GM23338 (cell line): ENCODE measurements at regions not wholly inside any gene's neighbourhood (a gene's known extent, or its start where the extent isn't known, plus 50 kb on each side); places are given as distances from the start of the nearest gene placed in this dataset.

ENCODE experiments used
- ATAC-seq: fragments of 200-7000 bp; cut with Tn5 transposase; 3 replicates; pipeline ENCODE4 v1.9.1; 2020
- DNase-seq: peaks from one replicate; pipeline ENCODE4 v3.0.0-alpha.2; 2015; ENCODE audit warnings: low spot score
- H2AFZ ChIP-seq: fragments of 200-600 bp; sonication (generic); 2 replicates; pipeline ENCODE4 v1.8.0; 2016; ENCODE audit warnings: antibody characterized with exemption, mild to moderate bottlenecking, moderate library complexity
- H3F3A ChIP-seq: fragments of 200-600 bp; sonication (generic); replicated peaks from 2 replicates; pipeline ENCODE4 v1.8.0; 2017; ENCODE audit warnings: antibody characterized with exemption, mixed run types, low read depth
- H3K27ac ChIP-seq: fragments of 200-600 bp; sonication (generic); 2 replicates; pipeline ENCODE4 v1.6.1; 2016; ENCODE audit warnings: low read depth
- H3K27me3 ChIP-seq: fragments of 200-600 bp; sonication (generic); 2 replicates; pipeline ENCODE4 v1.8.0; 2016; ENCODE audit warnings: mild to moderate bottlenecking, mixed run types, moderate library complexity; ENCODE audit not compliant: insufficient read depth
- H3K36me3 ChIP-seq: fragments of 200-600 bp; sonication (generic); 2 replicates; pipeline ENCODE4 v1.8.0; 2016; ENCODE audit warnings: mild to moderate bottlenecking; ENCODE audit not compliant: insufficient read depth
- H3K4me1 ChIP-seq: fragments of 200-600 bp; sonication (generic); 2 replicates; pipeline ENCODE4 v1.8.0; 2016; ENCODE audit warnings: mild to moderate bottlenecking, moderate library complexity; ENCODE audit not compliant: insufficient read depth
- H3K4me2 ChIP-seq: fragments of 200-600 bp; sonication (generic); 2 replicates; pipeline ENCODE4 v1.7.1; 2017; ENCODE audit warnings: mixed run types
- H3K4me3 ChIP-seq: fragments of 200-600 bp; sonication (generic); 2 replicates; pipeline ENCODE4 v1.6.1; 2016; ENCODE audit warnings: mixed run types
- H3K79me2 ChIP-seq: fragments of 200-600 bp; sonication (generic); replicated peaks from 2 replicates; pipeline ENCODE4 v1.8.0; 2017; ENCODE audit warnings: mild to moderate bottlenecking; ENCODE audit not compliant: insufficient read depth
- H3K9me2 ChIP-seq: fragments of 200-600 bp; sonication (generic); 2 replicates; pipeline ENCODE4 v1.8.0; 2017; ENCODE audit not compliant: insufficient read depth
- H4K20me1 ChIP-seq: fragments of 200-600 bp; sonication (generic); replicated peaks from 2 replicates; pipeline ENCODE4 v1.8.0; 2017; ENCODE audit warnings: mild to moderate bottlenecking; ENCODE audit not compliant: insufficient read depth
- H3K27ac Mint-ChIP-seq: 2 replicates; pipeline ENCODE4 v1.8.0; 2020; ENCODE audit warnings: inconsistent platforms, mild to moderate bottlenecking, moderate library complexity, mixed read lengths
- H3K27me3 Mint-ChIP-seq: 3 replicates; pipeline ENCODE4 v1.8.0; 2022; ENCODE audit warnings: low read depth, mild to moderate bottlenecking, moderate library complexity, mixed read lengths, inconsistent platforms; ENCODE audit not compliant: insufficient read depth, poor library complexity
- H3K36me3 Mint-ChIP-seq: 3 replicates; pipeline ENCODE4 v1.8.0; 2021; ENCODE audit warnings: low read depth, mild to moderate bottlenecking, inconsistent platforms, moderate library complexity, mixed read lengths
- H3K4me1 Mint-ChIP-seq: 3 replicates; pipeline ENCODE4 v1.8.0; 2020; ENCODE audit warnings: mild to moderate bottlenecking, inconsistent platforms, mixed read lengths
- H3K4me3 Mint-ChIP-seq: 3 replicates; pipeline ENCODE4 v1.8.0; 2021; ENCODE audit warnings: moderate library complexity, mild to moderate bottlenecking, inconsistent platforms, mixed read lengths
- H3K9me3 Mint-ChIP-seq: 3 replicates; pipeline ENCODE4 v1.8.0; 2020; ENCODE audit warnings: moderate library complexity, mild to moderate bottlenecking, inconsistent platforms, mixed read lengths
- EZH2 ChIP-seq: fragments of 200-600 bp; sonication (generic); IDR thresholded peaks from one replicate; pipeline ENCODE4 v1.8.0; 2017; ENCODE audit warnings: antibody characterized with exemption, mild to moderate bottlenecking, low read depth; ENCODE audit not compliant: unreplicated experiment
- EZH2phosphoT487 ChIP-seq: fragments of 200-600 bp; sonication (generic); IDR thresholded peaks from one replicate; pipeline ENCODE4 v1.8.1; 2018; ENCODE audit warnings: antibody characterized with exemption; ENCODE audit not compliant: unreplicated experiment
- JUNB ChIP-seq: IDR thresholded peaks from one replicate; pipeline ENCODE4 v1.6.1; 2016; ENCODE audit warnings: antibody characterized with exemption; ENCODE audit not compliant: unreplicated experiment
- NANOG ChIP-seq: IDR thresholded peaks from 2 replicates; pipeline ENCODE4 v1.6.1; 2016; ENCODE audit warnings: antibody characterized with exemption, borderline replicate concordance
- STAT1 ChIP-seq: IDR thresholded peaks from one replicate; pipeline ENCODE4 v1.6.1; 2016; ENCODE audit warnings: antibody characterized with exemption; ENCODE audit not compliant: unreplicated experiment
- ZNF114 ChIP-seq: fragments of 250-450 bp; sonication (Bioruptor Pico); IDR thresholded peaks from 2 replicates; pipeline ENCODE4 v1.5.0; 2020; ENCODE audit warnings: mild to moderate bottlenecking, moderate library complexity
- TF ChIP-seq, protein P1 (sequence below), 2 experiments: fragments of 200-600 bp in 1 of 2; sonication (generic) in 1 of 2; conservative IDR thresholded peaks; 2 replicates each; pipeline versions ENCODE4 v1.5.1 to v1.6.1; 2016 to 2017; ENCODE audit warnings: antibody characterized with exemption in 2 of 2, low read depth in 2 of 2, mild to moderate bottlenecking in 2 of 2, moderate library complexity in 1 of 2

DNA sequence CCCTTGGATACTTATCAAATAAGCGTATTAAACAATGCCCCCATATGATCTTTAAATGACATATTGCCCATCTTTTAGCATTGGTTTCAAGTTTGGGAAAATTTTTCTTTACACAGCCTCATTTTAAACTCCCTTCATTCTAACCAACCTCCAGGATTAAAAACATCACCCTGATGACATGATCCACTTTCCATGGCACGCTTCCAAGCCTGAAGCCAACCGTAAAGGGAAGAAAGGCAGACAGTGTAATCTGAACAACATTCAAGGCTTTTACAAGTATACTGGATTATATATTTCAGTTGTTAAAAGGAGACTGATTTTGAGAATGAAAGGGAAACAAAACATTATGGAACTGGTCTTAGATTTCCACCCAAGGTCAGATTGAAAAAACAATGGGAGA is 1721.9 kb downstream of the OLFM4 start:
- ATAC-seq (no peak), DNase-seq (no peak)
- H3K27me3 ChIP-seq = no peaks in the 10 kb centered on the region
- no peak for TF ChIP-seq JUNB
- TF ChIP-seq, protein P1, sequence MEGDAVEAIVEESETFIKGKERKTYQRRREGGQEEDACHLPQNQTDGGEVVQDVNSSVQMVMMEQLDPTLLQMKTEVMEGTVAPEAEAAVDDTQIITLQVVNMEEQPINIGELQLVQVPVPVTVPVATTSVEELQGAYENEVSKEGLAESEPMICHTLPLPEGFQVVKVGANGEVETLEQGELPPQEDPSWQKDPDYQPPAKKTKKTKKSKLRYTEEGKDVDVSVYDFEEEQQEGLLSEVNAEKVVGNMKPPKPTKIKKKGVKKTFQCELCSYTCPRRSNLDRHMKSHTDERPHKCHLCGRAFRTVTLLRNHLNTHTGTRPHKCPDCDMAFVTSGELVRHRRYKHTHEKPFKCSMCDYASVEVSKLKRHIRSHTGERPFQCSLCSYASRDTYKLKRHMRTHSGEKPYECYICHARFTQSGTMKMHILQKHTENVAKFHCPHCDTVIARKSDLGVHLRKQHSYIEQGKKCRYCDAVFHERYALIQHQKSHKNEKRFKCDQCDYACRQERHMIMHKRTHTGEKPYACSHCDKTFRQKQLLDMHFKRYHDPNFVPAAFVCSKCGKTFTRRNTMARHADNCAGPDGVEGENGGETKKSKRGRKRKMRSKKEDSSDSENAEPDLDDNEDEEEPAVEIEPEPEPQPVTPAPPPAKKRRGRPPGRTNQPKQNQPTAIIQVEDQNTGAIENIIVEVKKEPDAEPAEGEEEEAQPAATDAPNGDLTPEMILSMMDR (conservative IDR thresholded peaks at IDR 0.05; ENCODE audit: low read depth in 2 of 2) = no peak
- TF ChIP-seq EZH2 = no peak
- TF ChIP-seq NANOG = no peak
- H3K9me2 ChIP-seq = no peaks in the 10 kb centered on the region
- no peak overlapping the region for H3K27ac ChIP-seq
- H4K20me1 ChIP-seq = no peaks in the 10 kb centered on the region
- H3K36me3 ChIP-seq = no peaks in the 10 kb centered on the region
- no peaks in the 10 kb centered on the region for H3F3A ChIP-seq
- H3K4me2 ChIP-seq = no peak overlapping the region
- H3K4me3 ChIP-seq = no peak overlapping the region
- H3K4me3 Mint-ChIP-seq = no peak overlapping the region
- no peaks in the 10 kb centered on the region for H3K36me3 Mint-ChIP-seq
- no peaks in the 10 kb centered on the region for H3K4me1 ChIP-seq
- peak overlapping the region; percentile 57; the same call in 1 of the 2 replicates for H2AFZ ChIP-seq
- H3K27me3 Mint-ChIP-seq = no peaks in the 10 kb centered on the region
- no peaks in the 10 kb centered on the region for H3K79me2 ChIP-seq
- no peak overlapping the region for H3K27ac Mint-ChIP-seq
- no peaks in the 10 kb centered on the region for H3K4me1 Mint-ChIP-seq
- no peaks in the 10 kb centered on the region for H3K9me3 Mint-ChIP-seq

DNA sequence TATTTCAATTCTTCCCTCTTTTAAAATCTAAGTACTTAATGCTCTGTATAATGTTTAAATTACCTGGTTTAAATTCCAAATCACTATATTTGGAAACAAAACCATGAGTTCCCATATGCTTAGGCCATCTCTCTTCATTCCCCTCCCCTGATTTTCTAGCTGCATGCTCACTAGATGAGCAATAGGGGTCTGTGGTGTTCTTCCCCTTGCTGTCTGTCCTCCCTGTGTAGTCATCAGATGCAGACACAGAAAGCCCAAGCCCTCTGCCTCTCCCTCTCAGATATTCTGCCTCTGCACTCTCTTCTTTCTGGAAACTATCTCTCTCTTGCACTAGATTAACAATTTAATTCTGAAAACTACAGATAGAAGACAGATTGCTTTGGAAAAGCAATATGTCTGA is 1730.2 kb downstream of the OLFM4 start:
- Histone ChIP-seq H3K4me2 (no peak overlapping the region), H2AFZ (no peak overlapping the region; the same call in 1 of the 2 replicates), H3K4me3 (no peak overlapping the region), H3K27ac (no peak overlapping the region), H3K79me2 (no peaks in the 10 kb centered on the region), H3F3A (no peaks in the 10 kb centered on the region), H3K27me3 (no peaks in the 10 kb centered on the region), H3K4me1 (no peaks in the 10 kb centered on the region), H3K36me3 (no peaks in the 10 kb centered on the region), H4K20me1 (no peaks in the 10 kb centered on the region), H3K9me2 (no peaks in the 10 kb centered on the region)
- Mint-ChIP-seq H3K36me3 (no peaks in the 10 kb centered on the region), H3K27ac (peak overlapping the region; percentile 7; the same call in 1 of the 2 replicates), H3K27me3 (peaks cover 1% of the 10 kb centered on the region), H3K4me3 (no peak overlapping the region), H3K4me1 (no peaks in the 10 kb centered on the region), H3K9me3 (no peaks in the 10 kb centered on the region; the same call in 2 of the 3 replicates)
- peak; percentile 24 for DNase-seq
- TF ChIP-seq STAT1 (no peak), EZH2phosphoT487 (no peak), EZH2 (no peak), ZNF114 (CRISPR knock-in tag) (no peak)
- TF ChIP-seq, protein P1 (conservative IDR thresholded peaks at IDR 0.05; ENCODE audit: low read depth in 2 of 2) = peak in 1 of 2 experiments; percentile 42; a peak in 2 of 4 replicates
- ATAC-seq = peak; percentile 62; the same call in 2 of the 3 replicates
